ENCODE measurements at regions not wholly inside any gene's neighbourhood (a gene's known extent, or its start where the extent isn't known, plus 50 kb on each side); places are given as distances from the start of the nearest gene placed in this dataset.
"Not testable (repeated sequence)": the region's sequence is repeated elsewhere in the genome, so short reads cannot be mapped to it uniquely, and the experiment has no call there.

- H3K36me3 Mint-ChIP-seq (ENCODE audit: low read depth); H3K4me3 Mint-ChIP-seq; H3K4me1 Mint-ChIP-seq (ENCODE audit: low read depth); H3K27ac Mint-ChIP-seq; H3K27me3 Mint-ChIP-seq; intact Hi-C loops (cut with micrococcal nuclease): not testable (repeated sequence)
- peaks cover 49% of the 10 kb centered on the region for H3K9me3 Mint-ChIP-seq
Observed at GRCh38 chr5:105998991-105999390, 1671.7 kb downstream of the EFNA5 start.

GRCh38 chr5:105993027-105993426 is 1677.7 kb downstream of the EFNA5 start:
- intact Hi-C loops (cut with micrococcal nuclease), result no loop called here
- Mint-ChIP-seq H3K9me3 (peaks cover 12% of the 10 kb centered on the region), H3K4me3 (no peak overlapping the region), H3K4me1 (ENCODE audit: low read depth) (no peaks in the 10 kb centered on the region), H3K27ac (no peak overlapping the region), H3K27me3 (no peaks in the 10 kb centered on the region), H3K36me3 (ENCODE audit: low read depth) (no peaks in the 10 kb centered on the region)

- no peaks in the 10 kb centered on the region for H3K36me3 Mint-ChIP-seq (ENCODE audit: low read depth)
- H3K27me3 Mint-ChIP-seq, result no peaks in the 10 kb centered on the region
- no peaks in the 10 kb centered on the region for H3K9me3 Mint-ChIP-seq
- no peak overlapping the region for H3K27ac Mint-ChIP-seq
- H3K4me1 Mint-ChIP-seq (ENCODE audit: low read depth), result no peaks in the 10 kb centered on the region
- intact Hi-C loops (cut with micrococcal nuclease), result no loop called here
- no peak overlapping the region for H3K4me3 Mint-ChIP-seq
Observed at GRCh38 chr5:105982526-105982925, 1688.2 kb downstream of the EFNA5 start.

GRCh38 chr5:105978011-105978410 is 1692.7 kb downstream of the EFNA5 start:
- no peaks in the 10 kb centered on the region for H3K4me1 Mint-ChIP-seq (ENCODE audit: low read depth)
- no peak overlapping the region for H3K4me3 Mint-ChIP-seq
- H3K9me3 Mint-ChIP-seq, result no peaks in the 10 kb centered on the region
- H3K36me3 Mint-ChIP-seq (ENCODE audit: low read depth), result no peaks in the 10 kb centered on the region
- no peaks in the 10 kb centered on the region for H3K27me3 Mint-ChIP-seq
- no peak overlapping the region for H3K27ac Mint-ChIP-seq
- intact Hi-C loops (cut with micrococcal nuclease), result no loop called here

GRCh38 chr5:105977163-105977562 is 1693.6 kb downstream of the EFNA5 start:
- Mint-ChIP-seq H3K27me3 (no peaks in the 10 kb centered on the region), H3K4me1 (ENCODE audit: low read depth) (no peaks in the 10 kb centered on the region), H3K9me3 (no peaks in the 10 kb centered on the region), H3K4me3 (no peak overlapping the region), H3K36me3 (ENCODE audit: low read depth) (no peaks in the 10 kb centered on the region), H3K27ac (no peak overlapping the region)
- intact Hi-C loops (cut with micrococcal nuclease), result no loop called here

- no peak overlapping the region for H3K27ac Mint-ChIP-seq
- intact Hi-C loops (cut with micrococcal nuclease), result no loop called here
- H3K27me3 Mint-ChIP-seq, result no peaks in the 10 kb centered on the region
- H3K9me3 Mint-ChIP-seq, result peaks cover 20% of the 10 kb centered on the region
- H3K4me3 Mint-ChIP-seq, result no peak overlapping the region
- H3K36me3 Mint-ChIP-seq (ENCODE audit: low read depth), result no peaks in the 10 kb centered on the region
- H3K4me1 Mint-ChIP-seq (ENCODE audit: low read depth), result no peaks in the 10 kb centered on the region
Observed at GRCh38 chr5:105970919-105971318, 1699.8 kb downstream of the EFNA5 start.

- H3K27me3 Mint-ChIP-seq, result no peaks in the 10 kb centered on the region
- no peaks in the 10 kb centered on the region for H3K4me1 Mint-ChIP-seq (ENCODE audit: low read depth)
- intact Hi-C loops (cut with micrococcal nuclease), result no loop called here
- peaks cover 20% of the 10 kb centered on the region for H3K9me3 Mint-ChIP-seq
- H3K36me3 Mint-ChIP-seq (ENCODE audit: low read depth), result no peaks in the 10 kb centered on the region
- H3K4me3 Mint-ChIP-seq, result no peak overlapping the region
- H3K27ac Mint-ChIP-seq, result no peak overlapping the region
Observed at GRCh38 chr5:105968981-105969380, 1701.8 kb downstream of the EFNA5 start.

- H3K27me3 Mint-ChIP-seq, result no peaks in the 10 kb centered on the region
- no peak overlapping the region for H3K4me3 Mint-ChIP-seq
- intact Hi-C loops (cut with micrococcal nuclease), result no loop called here
Observed at GRCh38 chr5:105963696-105964255, 1707.0 kb downstream of the EFNA5 start.

GRCh38 chr5:105961572-105961971 is 1709.2 kb downstream of the EFNA5 start:
- Mint-ChIP-seq H3K36me3 (ENCODE audit: low read depth) (no peaks in the 10 kb centered on the region), H3K9me3 (peaks cover 6% of the 10 kb centered on the region), H3K27me3 (no peaks in the 10 kb centered on the region), H3K27ac (no peak overlapping the region), H3K4me1 (ENCODE audit: low read depth) (no peaks in the 10 kb centered on the region), H3K4me3 (no peak overlapping the region)
- intact Hi-C loops (cut with micrococcal nuclease), result no loop called here

More at GRCh38 chr5:105963696-105964255, 1707.0 kb downstream of the EFNA5 start:
- no peaks in the 10 kb centered on the region for H3K36me3 Mint-ChIP-seq (ENCODE audit: low read depth)
- H3K27ac Mint-ChIP-seq, result no peak overlapping the region
- H3K9me3 Mint-ChIP-seq, result peaks cover 12% of the 10 kb centered on the region
- no peaks in the 10 kb centered on the region for H3K4me1 Mint-ChIP-seq (ENCODE audit: low read depth)

- no peaks in the 10 kb centered on the region for H3K36me3 Mint-ChIP-seq (ENCODE audit: low read depth)
- intact Hi-C loops (cut with micrococcal nuclease), result no loop called here
- peaks cover 8% of the 10 kb centered on the region for H3K9me3 Mint-ChIP-seq
- H3K27ac Mint-ChIP-seq, result no peak overlapping the region
- no peak overlapping the region for H3K4me3 Mint-ChIP-seq
- H3K27me3 Mint-ChIP-seq, result no peaks in the 10 kb centered on the region
- H3K4me1 Mint-ChIP-seq (ENCODE audit: low read depth), result no peaks in the 10 kb centered on the region
Observed at GRCh38 chr5:105956456-105957196, 1714.1 kb downstream of the EFNA5 start.

GRCh38 chr5:105954341-105954740 is 1716.4 kb downstream of the EFNA5 start:
- Mint-ChIP-seq H3K4me3 (no peak overlapping the region), H3K27ac (no peak overlapping the region), H3K27me3 (no peaks in the 10 kb centered on the region), H3K9me3 (peaks cover 8% of the 10 kb centered on the region), H3K4me1 (ENCODE audit: low read depth) (no peaks in the 10 kb centered on the region), H3K36me3 (ENCODE audit: low read depth) (no peaks in the 10 kb centered on the region)
- intact Hi-C loops (cut with micrococcal nuclease), result no loop called here

GRCh38 chr5:105953616-105954015 is 1717.1 kb downstream of the EFNA5 start:
- H3K36me3 Mint-ChIP-seq (ENCODE audit: low read depth), result no peaks in the 10 kb centered on the region
- peaks cover 8% of the 10 kb centered on the region for H3K9me3 Mint-ChIP-seq
- intact Hi-C loops (cut with micrococcal nuclease), result no loop called here
- no peak overlapping the region for H3K27ac Mint-ChIP-seq
- no peaks in the 10 kb centered on the region for H3K4me1 Mint-ChIP-seq (ENCODE audit: low read depth)
- H3K27me3 Mint-ChIP-seq, result no peaks in the 10 kb centered on the region
- H3K4me3 Mint-ChIP-seq, result no peak overlapping the region

GRCh38 chr5:105952875-105953274 is 1717.9 kb downstream of the EFNA5 start:
- no peaks in the 10 kb centered on the region for H3K27me3 Mint-ChIP-seq
- H3K4me1 Mint-ChIP-seq (ENCODE audit: low read depth), result no peaks in the 10 kb centered on the region
- peaks cover 8% of the 10 kb centered on the region for H3K9me3 Mint-ChIP-seq
- no peaks in the 10 kb centered on the region for H3K36me3 Mint-ChIP-seq (ENCODE audit: low read depth)
- H3K27ac Mint-ChIP-seq, result no peak overlapping the region
- no peak overlapping the region for H3K4me3 Mint-ChIP-seq
- intact Hi-C loops (cut with micrococcal nuclease), result no loop called here

- no peaks in the 10 kb centered on the region for H3K36me3 Mint-ChIP-seq (ENCODE audit: low read depth)
- no peaks in the 10 kb centered on the region for H3K4me1 Mint-ChIP-seq (ENCODE audit: low read depth)
- no peak overlapping the region for H3K27ac Mint-ChIP-seq
- intact Hi-C loops (cut with micrococcal nuclease), result no loop called here
- peaks cover 20% of the 10 kb centered on the region for H3K9me3 Mint-ChIP-seq
- no peak overlapping the region for H3K4me3 Mint-ChIP-seq
- no peaks in the 10 kb centered on the region for H3K27me3 Mint-ChIP-seq
Observed at GRCh38 chr5:105947461-105947860, 1723.3 kb downstream of the EFNA5 start.
